ENCODE measurements at regions not wholly inside any gene's neighbourhood (a gene's known extent, or its start where the extent isn't known, plus 50 kb on each side); places are given as distances from the start of the nearest gene placed in this dataset.

GRCh38 chr1:218572050-218572449, 226.9 kb downstream of the TGFB2 start:
- Histone ChIP-seq H3K4me2 (replicated peaks; ENCODE audit: extremely low read depth, low read length, poor library complexity, severe bottlenecking) (no peak overlapping the region), H3K36me3 (replicated peaks in 1 of 2; ENCODE audit: control insufficient read depth in 1 of 2, insufficient read depth in 2 of 2, low read length in 2 of 2) (no peaks in the 10 kb centered on the region), H3K79me2 (ENCODE audit: insufficient read depth, low read length) (no peaks in the 10 kb centered on the region), H4K20me1 (ENCODE audit: insufficient read depth, low read length) (no peaks in the 10 kb centered on the region), H3K27ac (ENCODE audit: low read depth in 1 of 2, low read length in 2 of 2) (no peak overlapping the region), H3K9ac (ENCODE audit: insufficient read depth, low read length, poor library complexity, severe bottlenecking) (no peak overlapping the region), H3K9me3 (replicated peaks in 1 of 2; ENCODE audit: control insufficient read depth in 1 of 2, insufficient read depth in 1 of 2, low read length in 2 of 2) (no peaks in the 10 kb centered on the region), H3K4me3 (replicated peaks in 1 of 3; ENCODE audit: low read depth in 2 of 3, low read length in 3 of 3) (no peak overlapping the region), H2AFZ (ENCODE audit: insufficient read depth, low read depth, low read length, poor library complexity, severe bottlenecking) (no peak overlapping the region), H3K4me1 (ENCODE audit: control insufficient read depth in 1 of 2, insufficient read depth in 2 of 2, low read length in 2 of 2) (no peaks in the 10 kb centered on the region), H3K27me3 (ENCODE audit: control insufficient read depth in 2 of 2, insufficient read depth in 2 of 2, low read length in 2 of 2) (no peaks in the 10 kb centered on the region)
- H3K4me1 Mint-ChIP-seq, result no peaks in the 10 kb centered on the region
- H3K4me3 Mint-ChIP-seq, result no peak overlapping the region
- H3K27me3 Mint-ChIP-seq (ENCODE audit: low read depth in 3 of 3), result peaks cover 1 to 5% (median 2%) of the 10 kb centered on the region in 3 donors
- intact Hi-C loops (cut with micrococcal nuclease), result no loop called here
- peaks cover 0 to 3% (median 0%) of the 10 kb centered on the region in 7 donors for H3K9me3 Mint-ChIP-seq
- TF ChIP-seq, protein P1, sequence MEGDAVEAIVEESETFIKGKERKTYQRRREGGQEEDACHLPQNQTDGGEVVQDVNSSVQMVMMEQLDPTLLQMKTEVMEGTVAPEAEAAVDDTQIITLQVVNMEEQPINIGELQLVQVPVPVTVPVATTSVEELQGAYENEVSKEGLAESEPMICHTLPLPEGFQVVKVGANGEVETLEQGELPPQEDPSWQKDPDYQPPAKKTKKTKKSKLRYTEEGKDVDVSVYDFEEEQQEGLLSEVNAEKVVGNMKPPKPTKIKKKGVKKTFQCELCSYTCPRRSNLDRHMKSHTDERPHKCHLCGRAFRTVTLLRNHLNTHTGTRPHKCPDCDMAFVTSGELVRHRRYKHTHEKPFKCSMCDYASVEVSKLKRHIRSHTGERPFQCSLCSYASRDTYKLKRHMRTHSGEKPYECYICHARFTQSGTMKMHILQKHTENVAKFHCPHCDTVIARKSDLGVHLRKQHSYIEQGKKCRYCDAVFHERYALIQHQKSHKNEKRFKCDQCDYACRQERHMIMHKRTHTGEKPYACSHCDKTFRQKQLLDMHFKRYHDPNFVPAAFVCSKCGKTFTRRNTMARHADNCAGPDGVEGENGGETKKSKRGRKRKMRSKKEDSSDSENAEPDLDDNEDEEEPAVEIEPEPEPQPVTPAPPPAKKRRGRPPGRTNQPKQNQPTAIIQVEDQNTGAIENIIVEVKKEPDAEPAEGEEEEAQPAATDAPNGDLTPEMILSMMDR (IDR thresholded peaks at IDR 0.05), result no peak
- H3K36me3 Mint-ChIP-seq, result no peaks in the 10 kb centered on the region
- WGBS (ENCODE audit: insufficient coverage), result no CpG with 5 or more reads among the region's 4 CpGs
- no peak overlapping the region for H3K27ac Mint-ChIP-seq
- DNase-seq, result no peak

DNA sequence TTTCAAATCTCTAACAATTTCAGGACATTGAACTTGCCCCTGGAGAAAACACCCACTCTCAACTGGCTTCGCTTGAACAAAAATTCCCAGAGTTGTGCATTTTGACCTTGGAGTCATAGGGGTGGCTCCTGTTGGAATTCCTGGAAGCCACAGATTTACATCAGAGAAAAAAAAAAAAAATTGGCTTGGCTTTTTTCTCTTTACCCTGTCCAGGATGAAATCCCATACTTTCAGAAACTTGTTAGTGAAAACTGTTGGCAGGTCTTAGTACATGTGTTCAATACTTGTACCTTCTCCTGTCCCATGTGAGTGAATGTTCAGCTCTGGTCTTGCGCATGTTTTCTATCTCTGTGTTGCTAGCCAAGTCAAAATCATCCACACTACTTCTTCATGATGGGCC, 228.8 kb downstream of the TGFB2 start:
- no peak overlapping the region for H3K4me3 ChIP-seq (replicated peaks in 1 of 3; ENCODE audit: low read depth in 2 of 3, low read length in 3 of 3)
- no peaks in the 10 kb centered on the region for H3K9me3 ChIP-seq (replicated peaks in 1 of 2; ENCODE audit: control insufficient read depth in 1 of 2, insufficient read depth in 1 of 2, low read length in 2 of 2)
- TF ChIP-seq, protein P1 (IDR thresholded peaks at IDR 0.05), result no peak
- H3K27me3 ChIP-seq (ENCODE audit: control insufficient read depth in 2 of 2, insufficient read depth in 2 of 2, low read length in 2 of 2), result no peaks in the 10 kb centered on the region
- no peak for DNase-seq
- Mint-ChIP-seq H3K4me3 (no peak overlapping the region), H3K9me3 (peaks cover 0 to 3% (median 0%) of the 10 kb centered on the region in 7 donors), H3K27ac (no peak overlapping the region), H3K4me1 (no peaks in the 10 kb centered on the region), H3K36me3 (no peaks in the 10 kb centered on the region), H3K27me3 (ENCODE audit: low read depth in 3 of 3) (peaks cover 1 to 3% (median 2%) of the 10 kb centered on the region in 3 donors)
- no CpG with 5 or more reads among the region's 2 CpGs for WGBS (ENCODE audit: insufficient coverage)
- no peak overlapping the region for H2AFZ ChIP-seq (ENCODE audit: insufficient read depth, low read depth, low read length, poor library complexity, severe bottlenecking)
- H3K36me3 ChIP-seq (replicated peaks in 1 of 2; ENCODE audit: control insufficient read depth in 1 of 2, insufficient read depth in 2 of 2, low read length in 2 of 2), result no peaks in the 10 kb centered on the region
- no peak overlapping the region for H3K4me2 ChIP-seq (replicated peaks; ENCODE audit: extremely low read depth, low read length, poor library complexity, severe bottlenecking)
- H3K79me2 ChIP-seq (ENCODE audit: insufficient read depth, low read length), result no peaks in the 10 kb centered on the region
- H3K9ac ChIP-seq (ENCODE audit: insufficient read depth, low read length, poor library complexity, severe bottlenecking), result no peak overlapping the region
- intact Hi-C loops (cut with micrococcal nuclease), result no loop called here
- H4K20me1 ChIP-seq (ENCODE audit: insufficient read depth, low read length), result no peaks in the 10 kb centered on the region
- H3K4me1 ChIP-seq (ENCODE audit: control insufficient read depth in 1 of 2, insufficient read depth in 2 of 2, low read length in 2 of 2), result no peaks in the 10 kb centered on the region
- no peak overlapping the region for H3K27ac ChIP-seq (ENCODE audit: low read depth in 1 of 2, low read length in 2 of 2)
